ENCODE measurements at regions not wholly inside any gene's neighbourhood (a gene's known extent, or its start where the extent isn't known, plus 50 kb on each side); places are given as distances from the start of the nearest gene placed in this dataset.

GRCh38 chr18:29008809-29009208 is 831.9 kb upstream of the CDH2 start (continued):
- TF ChIP-seq, protein P1, sequence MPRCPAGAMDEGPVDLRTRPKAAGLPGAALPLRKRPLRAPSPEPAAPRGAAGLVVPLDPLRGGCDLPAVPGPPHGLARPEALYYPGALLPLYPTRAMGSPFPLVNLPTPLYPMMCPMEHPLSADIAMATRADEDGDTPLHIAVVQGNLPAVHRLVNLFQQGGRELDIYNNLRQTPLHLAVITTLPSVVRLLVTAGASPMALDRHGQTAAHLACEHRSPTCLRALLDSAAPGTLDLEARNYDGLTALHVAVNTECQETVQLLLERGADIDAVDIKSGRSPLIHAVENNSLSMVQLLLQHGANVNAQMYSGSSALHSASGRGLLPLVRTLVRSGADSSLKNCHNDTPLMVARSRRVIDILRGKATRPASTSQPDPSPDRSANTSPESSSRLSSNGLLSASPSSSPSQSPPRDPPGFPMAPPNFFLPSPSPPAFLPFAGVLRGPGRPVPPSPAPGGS (IDR thresholded peaks at IDR 0.05; ENCODE audit: borderline replicate concordance, insufficient read depth, low read depth, low read length, poor library complexity, severe bottlenecking): no peak
- TF ChIP-seq KLF5 (IDR thresholded peaks at IDR 0.05; ENCODE audit: partially characterized antibody) (no peak), JUNB (IDR thresholded peaks at IDR 0.05) (no peak), MTA2 (IDR thresholded peaks at IDR 0.05; ENCODE audit: low read depth) (no peak), SREBF1 (IDR thresholded peaks at IDR 0.05; ENCODE audit: low read length) (no peak)

GRCh38 chr18:29007986-29008654 is 831.2 kb upstream of the CDH2 start:
- H3K9ac ChIP-seq (ENCODE audit: control insufficient read depth, insufficient read depth, low read length): no peak overlapping the region
- H4K20me1 ChIP-seq (ENCODE audit: control insufficient read depth, insufficient read depth): no peaks in the 10 kb centered on the region
- no peaks in the 10 kb centered on the region for H3K36me3 ChIP-seq (ENCODE audit: control insufficient read depth in 2 of 2, insufficient read depth in 2 of 2, low read length in 1 of 2)
- ATAC-seq (no peak), DNase-seq (ENCODE audit: low read depth, low spot score) (no peak), FAIRE-seq (no peak)
- no peak overlapping the region for H3K4me2 ChIP-seq (ENCODE audit: control insufficient read depth, insufficient read depth)
- H2AFZ ChIP-seq (ENCODE audit: control insufficient read depth, low read depth, low read length): no peak overlapping the region
- H3K4me1 ChIP-seq (ENCODE audit: control insufficient read depth, insufficient read depth, low read length): no peaks in the 10 kb centered on the region
- intact Hi-C loops (cut with micrococcal nuclease; ENCODE audit: unreplicated experiment): no loop called here
- no TSS peak for BruUV-seq (replicated peaks)
- no peak for TF ChIP-seq DPF2 (IDR thresholded peaks at IDR 0.05)
- no peak for TF ChIP-seq BRCA1 (IDR thresholded peaks at IDR 0.05; ENCODE audit: low read depth, low read length)
- TF ChIP-seq TAF1 (IDR thresholded peaks at IDR 0.05; ENCODE audit: borderline replicate concordance, low read depth, low read length): no peak
- TF ChIP-seq ETV6 (conservative IDR thresholded peaks at IDR 0.05 in 1 of 2, IDR thresholded peaks at IDR 0.05 in 1 of 2; ENCODE audit: borderline replicate concordance in 1 of 2, low read depth in 1 of 2): no peak
- TF ChIP-seq ZNF622 (IDR thresholded peaks at IDR 0.05): no peak
- TF ChIP-seq MXI1 (IDR thresholded peaks at IDR 0.05; ENCODE audit: low read depth, low read length): no peak
- no peak for TF ChIP-seq IKZF1 (conservative IDR thresholded peaks at IDR 0.05)
- TF ChIP-seq POLR2A (IDR thresholded peaks at IDR 0.05; ENCODE audit: low read depth, low read length): no peak
- no peak for TF ChIP-seq FOXM1 (IDR thresholded peaks at IDR 0.05; ENCODE audit: low read depth, low read length)
- no peak for TF ChIP-seq E4F1 (IDR thresholded peaks at IDR 0.05; ENCODE audit: borderline replicate concordance, partially characterized antibody)
- TF ChIP-seq CEBPB (IDR thresholded peaks at IDR 0.05; ENCODE audit: borderline replicate concordance in 1 of 2, low read depth in 2 of 2, low read length in 2 of 2): no peak
- ChIA-PET CTCF (no interaction called here), RAD21 (ENCODE audit: unreplicated experiment) (no interaction called here), POLR2A (no interaction called here), SMC1A (ENCODE audit: uncharacterized antibody, unreplicated experiment) (no interaction called here)
- in situ Hi-C loops (cut with MboI): no loop called here
- H3K27me3 ChIP-seq (replicated peaks in 1 of 2; ENCODE audit: control insufficient read depth in 2 of 2, insufficient read depth in 2 of 2, low read length in 1 of 2): no peaks in the 10 kb centered on the region
- no peak overlapping the region for H3K4me3 ChIP-seq
- no peaks in the 10 kb centered on the region for H3K79me2 ChIP-seq (ENCODE audit: control insufficient read depth, insufficient read depth, low read length)
- 4% methylated on average over 2 of the region's 2 CpGs for WGBS (ENCODE audit: insufficient coverage, insufficient replicate concordance, low lambda C conversion rate, missing lambda C conversion rate)
- no peaks in the 10 kb centered on the region for H3K9me3 ChIP-seq (replicated peaks; ENCODE audit: control insufficient read depth, insufficient read depth, low read length)
- H3K27ac ChIP-seq (ENCODE audit: control insufficient read depth, insufficient read depth): no peak overlapping the region
